ENCODE measurements at regions not wholly inside any gene's neighbourhood (a gene's known extent, or its start where the extent isn't known, plus 50 kb on each side); places are given as distances from the start of the nearest gene placed in this dataset.

DNA sequence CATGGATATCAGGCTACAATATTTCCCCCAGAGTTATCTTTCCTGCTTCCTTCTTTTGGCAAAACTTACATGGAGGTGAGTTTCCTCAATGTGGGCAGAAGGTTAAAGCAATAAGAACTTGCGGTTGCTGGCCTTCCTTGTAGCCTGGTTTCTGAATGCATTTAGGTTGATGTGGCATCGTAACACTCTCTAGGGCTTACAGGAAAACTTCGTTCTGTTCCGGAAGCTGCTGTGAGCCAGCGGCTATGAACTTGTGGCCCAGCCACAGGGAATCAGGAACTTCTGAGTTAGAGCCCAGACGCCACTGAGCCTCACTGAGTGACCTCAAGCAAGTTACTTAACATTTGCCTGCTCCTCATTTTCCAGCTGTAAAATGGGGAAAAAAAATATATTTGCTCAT lies 623.4 kb upstream of the ADAMTS5 start:
- 89% methylated on average over 6 of the region's 6 CpGs for WGBS
- H3K9ac ChIP-seq (ENCODE audit: low read depth, low read length): no peak overlapping the region
- H3K4me3 ChIP-seq (ENCODE audit: low read length): no peak overlapping the region
- no peaks in the 10 kb centered on the region for H3K9me3 ChIP-seq (ENCODE audit: insufficient read depth, low read depth, low read length)
- H3K27ac ChIP-seq (ENCODE audit: low read depth, low read length): no peak overlapping the region
- no peaks in the 10 kb centered on the region for H3K4me1 ChIP-seq (ENCODE audit: insufficient read depth, low read length)
- no peaks in the 10 kb centered on the region for H3K36me3 ChIP-seq (ENCODE audit: insufficient read depth, low read length)
- no peaks in the 10 kb centered on the region for H3K27me3 ChIP-seq (ENCODE audit: insufficient read depth, low read length)

DNA sequence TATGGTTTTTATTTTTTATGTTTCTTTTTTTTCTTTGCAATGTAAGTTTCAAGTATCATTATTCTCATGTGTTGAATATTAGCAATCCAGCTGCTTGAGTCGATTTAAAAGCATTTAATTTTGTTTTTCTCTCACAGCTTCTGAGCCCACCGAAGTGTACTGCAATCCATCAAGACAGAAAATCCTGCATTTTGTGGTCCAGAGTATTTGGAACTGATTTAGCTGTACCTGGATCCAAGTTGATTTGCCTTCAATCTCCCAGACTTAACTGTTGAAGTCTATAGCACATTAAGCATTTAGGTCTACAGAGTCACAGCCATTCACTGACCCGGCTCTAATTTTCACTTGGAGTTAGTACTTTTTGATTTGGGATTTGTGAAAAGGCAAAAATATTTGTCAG lies 622.9 kb upstream of the ADAMTS5 start:
- H3K27me3 ChIP-seq (ENCODE audit: insufficient read depth, low read length): no peaks in the 10 kb centered on the region
- H3K4me1 ChIP-seq (ENCODE audit: insufficient read depth, low read length): no peaks in the 10 kb centered on the region
- H3K4me3 ChIP-seq (ENCODE audit: low read length): no peak overlapping the region
- WGBS: 98% methylated on average over 3 of the region's 3 CpGs
- no peak overlapping the region for H3K27ac ChIP-seq (ENCODE audit: low read depth, low read length)
- no peaks in the 10 kb centered on the region for H3K36me3 ChIP-seq (ENCODE audit: insufficient read depth, low read length)
- H3K9ac ChIP-seq (ENCODE audit: low read depth, low read length): no peak overlapping the region
- no peaks in the 10 kb centered on the region for H3K9me3 ChIP-seq (ENCODE audit: insufficient read depth, low read depth, low read length)

DNA sequence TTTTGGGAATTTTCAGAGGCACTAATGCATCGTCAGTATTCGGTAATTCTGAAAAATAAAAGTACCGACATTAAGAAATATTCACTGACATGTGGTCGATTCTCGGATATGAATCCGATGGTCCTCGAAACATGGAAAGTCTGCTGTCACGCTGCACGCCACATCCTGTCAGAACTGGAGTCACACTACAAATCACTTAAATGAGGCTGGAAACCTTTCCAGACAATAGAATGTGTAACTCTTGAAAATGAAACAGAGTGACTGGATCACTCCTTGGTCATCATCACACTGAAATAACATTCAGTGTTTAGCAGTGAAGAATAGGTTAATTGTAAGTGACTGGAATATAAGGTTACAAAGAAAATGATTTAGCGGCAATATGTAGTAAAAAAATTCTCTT lies 620.1 kb upstream of the ADAMTS5 start:
- no peak overlapping the region for H3K27ac ChIP-seq (ENCODE audit: low read depth, low read length)
- no peaks in the 10 kb centered on the region for H3K27me3 ChIP-seq (ENCODE audit: insufficient read depth, low read length)
- no peak overlapping the region for H3K9ac ChIP-seq (ENCODE audit: low read depth, low read length)
- H3K4me1 ChIP-seq (ENCODE audit: insufficient read depth, low read length): no peaks in the 10 kb centered on the region
- no peaks in the 10 kb centered on the region for H3K36me3 ChIP-seq (ENCODE audit: insufficient read depth, low read length)
- no peak overlapping the region for H3K4me3 ChIP-seq (ENCODE audit: low read length)
- 98% methylated on average over 9 of the region's 10 CpGs for WGBS
- no peaks in the 10 kb centered on the region for H3K9me3 ChIP-seq (ENCODE audit: insufficient read depth, low read depth, low read length)

DNA sequence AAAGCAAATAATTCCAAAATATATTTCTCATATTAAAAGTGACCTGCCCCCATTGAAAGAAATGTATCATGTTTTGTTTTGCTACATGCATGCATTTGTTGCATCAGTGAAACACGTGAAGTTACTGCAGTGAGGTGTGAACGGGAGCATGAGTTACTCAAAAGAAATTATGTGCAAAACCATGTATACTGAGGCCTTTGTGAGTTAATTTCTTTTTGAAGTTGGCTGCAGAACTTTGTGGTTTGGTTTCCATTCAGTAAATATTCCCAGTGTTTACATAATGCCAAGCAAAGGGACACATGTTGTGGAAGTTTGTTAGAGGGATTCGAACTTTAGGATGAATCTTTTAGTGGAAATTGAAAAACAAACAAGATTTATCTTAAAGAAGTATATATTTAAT lies 619.4 kb upstream of the ADAMTS5 start:
- no peak overlapping the region for H3K9ac ChIP-seq (ENCODE audit: low read depth, low read length)
- H3K4me1 ChIP-seq (ENCODE audit: insufficient read depth, low read length): no peaks in the 10 kb centered on the region
- no peak overlapping the region for H3K4me3 ChIP-seq (ENCODE audit: low read length)
- H3K9me3 ChIP-seq (ENCODE audit: insufficient read depth, low read depth, low read length): no peaks in the 10 kb centered on the region
- H3K27me3 ChIP-seq (ENCODE audit: insufficient read depth, low read length): no peaks in the 10 kb centered on the region
- no peak overlapping the region for H3K27ac ChIP-seq (ENCODE audit: low read depth, low read length)
- H3K36me3 ChIP-seq (ENCODE audit: insufficient read depth, low read length): no peaks in the 10 kb centered on the region
- 89% methylated on average over 3 of the region's 3 CpGs for WGBS

DNA sequence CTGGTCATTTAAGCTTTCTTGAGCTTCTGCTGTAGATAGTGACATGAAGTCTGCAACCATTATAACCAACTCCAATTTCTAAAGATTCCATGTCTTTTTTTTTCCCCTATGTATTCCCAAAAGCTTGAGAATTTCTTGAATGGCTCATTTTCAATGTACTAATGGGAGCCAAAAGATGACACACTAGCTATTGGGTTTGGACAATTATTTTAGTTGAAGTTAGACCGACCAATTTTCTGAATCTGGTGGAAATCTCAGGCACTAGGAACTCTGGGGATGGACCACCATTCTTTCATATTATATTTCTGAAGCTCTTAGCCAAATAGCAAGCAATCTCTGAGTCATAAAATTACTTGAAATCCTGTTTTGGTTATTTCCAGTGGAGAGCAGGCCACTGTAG lies 617.4 kb upstream of the ADAMTS5 start:
- Histone ChIP-seq H3K27ac (ENCODE audit: low read depth, low read length) (no peak overlapping the region), H3K4me1 (ENCODE audit: insufficient read depth, low read length) (no peaks in the 10 kb centered on the region), H3K9me3 (ENCODE audit: insufficient read depth, low read depth, low read length) (no peaks in the 10 kb centered on the region), H3K36me3 (ENCODE audit: insufficient read depth, low read length) (no peaks in the 10 kb centered on the region), H3K4me3 (ENCODE audit: low read length) (no peak overlapping the region), H3K27me3 (ENCODE audit: insufficient read depth, low read length) (no peaks in the 10 kb centered on the region), H3K9ac (ENCODE audit: low read depth, low read length) (no peak overlapping the region)
- 88% methylated on average over 1 of the region's 1 CpG for WGBS

GRCh38 chr21:27582948-27583430 lies 616.1 kb upstream of the ADAMTS5 start:
- no peaks in the 10 kb centered on the region for H3K9me3 ChIP-seq (ENCODE audit: insufficient read depth, low read depth, low read length)
- no peaks in the 10 kb centered on the region for H3K36me3 ChIP-seq (ENCODE audit: insufficient read depth, low read length)
- no peak overlapping the region for H3K4me3 ChIP-seq (ENCODE audit: low read length)
- H3K27me3 ChIP-seq (ENCODE audit: insufficient read depth, low read length): no peaks in the 10 kb centered on the region
- H3K4me1 ChIP-seq (ENCODE audit: insufficient read depth, low read length): no peaks in the 10 kb centered on the region
- H3K27ac ChIP-seq (ENCODE audit: low read depth, low read length): no peak overlapping the region
- WGBS: 95% methylated on average over 3 of the region's 3 CpGs
- no peak overlapping the region for H3K9ac ChIP-seq (ENCODE audit: low read depth, low read length)

DNA sequence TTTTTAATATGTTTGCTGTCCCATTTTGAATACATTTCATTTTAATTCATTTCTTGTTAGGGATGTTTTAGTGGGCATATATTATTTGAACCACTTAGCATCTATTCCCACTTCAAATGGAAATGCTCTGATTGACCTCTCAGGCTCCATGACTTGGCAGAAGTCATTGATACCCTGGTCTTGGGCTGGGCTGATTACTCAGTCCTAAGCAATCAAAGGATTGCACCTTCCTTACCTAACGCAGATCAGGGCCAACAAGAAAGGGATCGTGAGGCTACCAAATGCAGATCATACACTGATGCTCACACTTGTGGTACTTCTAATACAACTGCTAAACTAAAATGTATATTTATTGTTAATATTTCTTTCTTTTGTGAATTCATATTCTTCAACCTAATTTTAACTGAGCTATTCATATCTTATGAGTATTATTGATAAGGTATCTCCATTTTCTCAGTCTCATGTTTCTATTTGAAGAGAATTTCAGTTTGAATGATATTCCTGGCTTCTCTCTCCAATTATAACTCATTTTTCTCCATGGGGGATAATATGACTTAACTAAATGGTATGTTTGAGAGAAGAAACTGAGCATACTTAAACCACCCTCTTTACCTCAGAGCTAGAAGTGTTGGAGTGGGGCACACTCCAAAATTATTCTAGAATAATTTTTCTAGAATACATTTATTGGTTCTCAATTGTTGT lies 615.5 kb upstream of the ADAMTS5 start:
- Histone ChIP-seq H3K9ac (ENCODE audit: low read depth, low read length) (no peak overlapping the region), H3K27ac (ENCODE audit: low read depth, low read length) (no peak overlapping the region), H3K36me3 (ENCODE audit: insufficient read depth, low read length) (no peaks in the 10 kb centered on the region), H3K4me1 (ENCODE audit: insufficient read depth, low read length) (no peaks in the 10 kb centered on the region), H3K9me3 (ENCODE audit: insufficient read depth, low read depth, low read length) (no peaks in the 10 kb centered on the region), H3K27me3 (ENCODE audit: insufficient read depth, low read length) (no peaks in the 10 kb centered on the region), H3K4me3 (ENCODE audit: low read length) (no peak overlapping the region)
- WGBS: 93% methylated on average over 2 of the region's 2 CpGs

- no peak overlapping the region for H3K4me3 ChIP-seq (ENCODE audit: low read length)
- no peak overlapping the region for H3K9ac ChIP-seq (ENCODE audit: low read depth, low read length)
- no peaks in the 10 kb centered on the region for H3K9me3 ChIP-seq (ENCODE audit: insufficient read depth, low read depth, low read length)
- H3K36me3 ChIP-seq (ENCODE audit: insufficient read depth, low read length): no peaks in the 10 kb centered on the region
- H3K27ac ChIP-seq (ENCODE audit: low read depth, low read length): no peak overlapping the region
- no peaks in the 10 kb centered on the region for H3K4me1 ChIP-seq (ENCODE audit: insufficient read depth, low read length)
- H3K27me3 ChIP-seq (ENCODE audit: insufficient read depth, low read length): no peaks in the 10 kb centered on the region
- 95% methylated on average over 4 of the region's 4 CpGs for WGBS
Observed at GRCh38 chr21:27581168-27581567, 614.3 kb upstream of the ADAMTS5 start.

- H3K9me3 ChIP-seq (ENCODE audit: insufficient read depth, low read depth, low read length): no peaks in the 10 kb centered on the region
- no peak overlapping the region for H3K4me3 ChIP-seq (ENCODE audit: low read length)
- H3K36me3 ChIP-seq (ENCODE audit: insufficient read depth, low read length): no peaks in the 10 kb centered on the region
- no peak overlapping the region for H3K27ac ChIP-seq (ENCODE audit: low read depth, low read length)
- H3K4me1 ChIP-seq (ENCODE audit: insufficient read depth, low read length): no peaks in the 10 kb centered on the region
- H3K9ac ChIP-seq (ENCODE audit: low read depth, low read length): no peak overlapping the region
- 100% methylated on average over 1 of the region's 1 CpG for WGBS
- H3K27me3 ChIP-seq (ENCODE audit: insufficient read depth, low read length): no peaks in the 10 kb centered on the region
Observed at GRCh38 chr21:27580276-27580675, 613.4 kb upstream of the ADAMTS5 start.

- Histone ChIP-seq H3K4me1 (ENCODE audit: insufficient read depth, low read length) (no peaks in the 10 kb centered on the region), H3K9ac (ENCODE audit: low read depth, low read length) (no peak overlapping the region), H3K4me3 (ENCODE audit: low read length) (no peak overlapping the region), H3K27me3 (ENCODE audit: insufficient read depth, low read length) (no peaks in the 10 kb centered on the region), H3K9me3 (ENCODE audit: insufficient read depth, low read depth, low read length) (no peaks in the 10 kb centered on the region), H3K36me3 (ENCODE audit: insufficient read depth, low read length) (no peaks in the 10 kb centered on the region), H3K27ac (ENCODE audit: low read depth, low read length) (no peak overlapping the region)
- WGBS: 97% methylated on average over 6 of the region's 6 CpGs
Observed at GRCh38 chr21:27578741-27579265, 611.9 kb upstream of the ADAMTS5 start.

- Histone ChIP-seq H3K27me3 (ENCODE audit: insufficient read depth, low read length) (no peaks in the 10 kb centered on the region), H3K36me3 (ENCODE audit: insufficient read depth, low read length) (no peaks in the 10 kb centered on the region), H3K9me3 (ENCODE audit: insufficient read depth, low read depth, low read length) (no peaks in the 10 kb centered on the region), H3K4me1 (ENCODE audit: insufficient read depth, low read length) (no peaks in the 10 kb centered on the region), H3K9ac (ENCODE audit: low read depth, low read length) (no peak overlapping the region), H3K27ac (ENCODE audit: low read depth, low read length) (no peak overlapping the region), H3K4me3 (ENCODE audit: low read length) (no peak overlapping the region)
- 94% methylated on average over 2 of the region's 2 CpGs for WGBS
Observed at GRCh38 chr21:27572696-27573095, 605.8 kb upstream of the ADAMTS5 start.

DNA sequence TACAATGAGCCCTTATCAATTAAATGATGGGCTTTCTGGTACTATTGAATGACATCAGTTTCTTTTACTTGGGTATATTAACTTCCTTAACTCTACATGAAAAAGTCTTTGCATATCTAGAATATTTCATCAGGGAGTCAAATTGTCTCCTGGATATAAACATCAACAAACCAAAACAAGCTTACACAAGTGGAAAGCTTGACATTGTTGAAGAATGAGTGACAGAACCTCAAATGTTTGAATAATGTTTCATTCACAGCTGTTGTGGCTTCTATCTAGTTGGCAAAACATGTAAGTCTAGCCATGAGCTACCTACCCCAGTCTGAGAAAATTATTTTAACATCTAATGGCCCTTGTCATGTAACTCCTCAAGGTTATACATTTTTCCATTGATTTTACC lies 604.8 kb upstream of the ADAMTS5 start:
- Histone ChIP-seq H3K27ac (ENCODE audit: low read depth, low read length) (no peak overlapping the region), H3K9me3 (ENCODE audit: insufficient read depth, low read depth, low read length) (no peaks in the 10 kb centered on the region), H3K4me3 (ENCODE audit: low read length) (no peak overlapping the region), H3K27me3 (ENCODE audit: insufficient read depth, low read length) (no peaks in the 10 kb centered on the region), H3K9ac (ENCODE audit: low read depth, low read length) (no peak overlapping the region), H3K36me3 (ENCODE audit: insufficient read depth, low read length) (no peaks in the 10 kb centered on the region), H3K4me1 (ENCODE audit: insufficient read depth, low read length) (no peaks in the 10 kb centered on the region)
